ENCODE measurements at regions not wholly inside any gene's neighbourhood (a gene's known extent, or its start where the extent isn't known, plus 50 kb on each side); places are given as distances from the start of the nearest gene placed in this dataset.

DNA sequence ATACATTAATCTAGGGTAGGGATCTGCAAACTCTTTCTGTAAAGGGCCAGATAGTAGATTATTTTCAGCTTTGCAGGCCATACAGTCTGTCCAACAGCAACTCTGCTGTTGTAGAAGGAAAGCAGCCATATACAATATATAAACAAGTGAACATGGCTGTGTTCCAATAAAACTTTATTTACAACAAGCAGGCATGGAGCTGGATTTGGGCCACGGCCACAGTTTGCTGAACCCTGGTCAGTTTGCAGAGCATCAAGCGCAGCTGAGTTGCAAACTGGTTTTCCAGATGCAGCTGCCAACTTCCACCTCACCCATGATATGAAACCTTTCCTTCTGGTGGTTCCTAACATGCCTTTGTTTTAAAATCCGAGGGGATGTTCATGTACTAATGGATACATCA is 310.4 kb upstream of the NFE2L3 start:
- TF ChIP-seq, protein P1, sequence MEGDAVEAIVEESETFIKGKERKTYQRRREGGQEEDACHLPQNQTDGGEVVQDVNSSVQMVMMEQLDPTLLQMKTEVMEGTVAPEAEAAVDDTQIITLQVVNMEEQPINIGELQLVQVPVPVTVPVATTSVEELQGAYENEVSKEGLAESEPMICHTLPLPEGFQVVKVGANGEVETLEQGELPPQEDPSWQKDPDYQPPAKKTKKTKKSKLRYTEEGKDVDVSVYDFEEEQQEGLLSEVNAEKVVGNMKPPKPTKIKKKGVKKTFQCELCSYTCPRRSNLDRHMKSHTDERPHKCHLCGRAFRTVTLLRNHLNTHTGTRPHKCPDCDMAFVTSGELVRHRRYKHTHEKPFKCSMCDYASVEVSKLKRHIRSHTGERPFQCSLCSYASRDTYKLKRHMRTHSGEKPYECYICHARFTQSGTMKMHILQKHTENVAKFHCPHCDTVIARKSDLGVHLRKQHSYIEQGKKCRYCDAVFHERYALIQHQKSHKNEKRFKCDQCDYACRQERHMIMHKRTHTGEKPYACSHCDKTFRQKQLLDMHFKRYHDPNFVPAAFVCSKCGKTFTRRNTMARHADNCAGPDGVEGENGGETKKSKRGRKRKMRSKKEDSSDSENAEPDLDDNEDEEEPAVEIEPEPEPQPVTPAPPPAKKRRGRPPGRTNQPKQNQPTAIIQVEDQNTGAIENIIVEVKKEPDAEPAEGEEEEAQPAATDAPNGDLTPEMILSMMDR (IDR thresholded peaks at IDR 0.05): no peak
- no peak for TF ChIP-seq POLR2A (IDR thresholded peaks at IDR 0.05)

All from breast epithelium (tissue), 3 donors.